ENCODE measurements at regions not wholly inside any gene's neighbourhood (a gene's known extent, or its start where the extent isn't known, plus 50 kb on each side); places are given as distances from the start of the nearest gene placed in this dataset.
"Not testable (repeated sequence)": the region's sequence is repeated elsewhere in the genome, so short reads cannot be mapped to it uniquely, and the experiment has no call there.

- Mint-ChIP-seq H3K9me3 (peaks cover 4 to 18% (median 11%) of the 10 kb centered on the region in 5 donors), H3K27me3 (peaks cover 1 to 19% of the 10 kb centered on the region in 2 donors)
- H3K27ac Mint-ChIP-seq; H3K27ac ChIP-seq (ENCODE audit: low read depth, low read length); H3K36me3 Mint-ChIP-seq; CTCF ChIA-PET; H3K27me3 ChIP-seq (ENCODE audit: insufficient read depth, low read length, poor library complexity, severe bottlenecking); H3K4me3 Mint-ChIP-seq; H3K4me1 ChIP-seq (ENCODE audit: insufficient read depth, low read length); POLR2A ChIA-PET; DNase-seq; H3K36me3 ChIP-seq (ENCODE audit: insufficient read depth, low read length); H3K9me3 ChIP-seq (ENCODE audit: low read length); H3K4me1 Mint-ChIP-seq; H3K4me3 ChIP-seq (ENCODE audit: low read length): not testable (repeated sequence)
Observed at GRCh38 chr3:3291756-3292283, 112.3 kb upstream of the CRBN start.

GRCh38 chr3:3288255-3288654 lies 108.8 kb upstream of the CRBN start:
- ChIA-PET CTCF (no interaction called here), POLR2A (no interaction called here)
- Histone ChIP-seq H3K27me3 (ENCODE audit: insufficient read depth, low read length, poor library complexity, severe bottlenecking) (no peaks in the 10 kb centered on the region), H3K4me3 (ENCODE audit: low read length) (no peak overlapping the region), H3K36me3 (ENCODE audit: insufficient read depth, low read length) (no peaks in the 10 kb centered on the region), H3K4me1 (ENCODE audit: insufficient read depth, low read length) (no peaks in the 10 kb centered on the region), H3K27ac (ENCODE audit: low read depth, low read length) (no peak overlapping the region), H3K9me3 (ENCODE audit: low read length) (no peaks in the 10 kb centered on the region)
- Mint-ChIP-seq H3K9me3 (peaks cover under 1 to 5% (median 4%) of the 10 kb centered on the region in 5 donors), H3K27me3 (peaks cover 1 to 19% of the 10 kb centered on the region in 2 donors), H3K4me3 (no peak overlapping the region), H3K36me3 (no peaks in the 10 kb centered on the region), H3K4me1 (no peaks in the 10 kb centered on the region), H3K27ac (no peak overlapping the region)
- DNase-seq = no peak

DNA sequence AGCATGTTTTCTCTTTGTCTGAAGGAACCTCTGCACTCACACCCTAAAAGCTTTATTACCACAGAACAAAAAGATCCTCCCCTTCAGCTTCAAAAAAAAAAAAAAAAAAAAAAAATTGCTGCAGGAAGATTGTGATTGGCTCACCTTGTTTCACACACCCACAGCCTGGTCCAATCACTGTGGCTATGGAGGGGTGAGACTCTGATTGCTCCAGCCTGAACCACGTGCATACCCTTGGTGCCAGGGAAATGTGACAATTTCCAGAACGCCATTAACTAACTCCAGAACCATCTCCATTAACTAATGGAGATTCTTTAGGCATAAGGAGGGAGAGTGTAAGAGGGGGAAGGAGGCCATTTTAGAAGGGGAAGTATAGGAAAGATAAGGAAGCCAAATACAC lies 106.5 kb upstream of the CRBN start:
- ChIA-PET CTCF (no interaction called here), POLR2A (no interaction called here)
- Histone ChIP-seq H3K4me1 (ENCODE audit: insufficient read depth, low read length) (no peaks in the 10 kb centered on the region), H3K36me3 (ENCODE audit: insufficient read depth, low read length) (no peaks in the 10 kb centered on the region), H3K4me3 (ENCODE audit: low read length) (no peak overlapping the region), H3K27ac (ENCODE audit: low read depth, low read length) (no peak overlapping the region), H3K27me3 (ENCODE audit: insufficient read depth, low read length, poor library complexity, severe bottlenecking) (no peaks in the 10 kb centered on the region), H3K9me3 (ENCODE audit: low read length) (no peaks in the 10 kb centered on the region)
- H3K27ac Mint-ChIP-seq = no peak overlapping the region
- peaks cover 0 to 8% of the 10 kb centered on the region in 2 donors for H3K27me3 Mint-ChIP-seq
- H3K36me3 Mint-ChIP-seq = no peaks in the 10 kb centered on the region
- H3K9me3 Mint-ChIP-seq = no peaks in the 10 kb centered on the region
- H3K4me1 Mint-ChIP-seq = peaks cover 0 to 1% (median 0%) of the 10 kb centered on the region in 3 donors
- DNase-seq = no peak
- no peak overlapping the region for H3K4me3 Mint-ChIP-seq

GRCh38 chr3:3281024-3281423 lies 101.5 kb upstream of the CRBN start:
- no peak overlapping the region for H3K4me3 Mint-ChIP-seq
- H3K27me3 Mint-ChIP-seq = peaks cover 0 to 21% of the 10 kb centered on the region in 2 donors
- POLR2A ChIA-PET = no interaction called here
- H3K4me3 ChIP-seq (ENCODE audit: low read length) = no peak overlapping the region
- H3K27ac ChIP-seq (ENCODE audit: low read depth, low read length) = no peak overlapping the region
- no peaks in the 10 kb centered on the region for H3K27me3 ChIP-seq (ENCODE audit: insufficient read depth, low read length, poor library complexity, severe bottlenecking)
- DNase-seq = no peak
- no peaks in the 10 kb centered on the region for H3K36me3 Mint-ChIP-seq
- H3K4me1 ChIP-seq (ENCODE audit: insufficient read depth, low read length) = no peaks in the 10 kb centered on the region
- no peaks in the 10 kb centered on the region for H3K9me3 ChIP-seq (ENCODE audit: low read length)
- H3K9me3 Mint-ChIP-seq = no peaks in the 10 kb centered on the region
- H3K27ac Mint-ChIP-seq = no peak overlapping the region
- CTCF ChIA-PET = no interaction called here
- peaks cover 0 to 2% (median 0%) of the 10 kb centered on the region in 3 donors for H3K4me1 Mint-ChIP-seq
- no peaks in the 10 kb centered on the region for H3K36me3 ChIP-seq (ENCODE audit: insufficient read depth, low read length)

- H3K27me3 ChIP-seq (ENCODE audit: insufficient read depth, low read length, poor library complexity, severe bottlenecking) = no peaks in the 10 kb centered on the region
- ChIA-PET CTCF (no interaction called here), POLR2A (no interaction called here)
- peak in 1 of 5 donors; percentile 4 for DNase-seq
- no peaks in the 10 kb centered on the region for H3K9me3 Mint-ChIP-seq
- no peak overlapping the region for H3K27ac Mint-ChIP-seq
- H3K4me1 Mint-ChIP-seq = peaks cover 0 to 2% (median 0%) of the 10 kb centered on the region in 3 donors
- H3K4me1 ChIP-seq (ENCODE audit: insufficient read depth, low read length) = no peaks in the 10 kb centered on the region
- no peak overlapping the region for H3K4me3 ChIP-seq (ENCODE audit: low read length)
- no peak overlapping the region for H3K4me3 Mint-ChIP-seq
- no peaks in the 10 kb centered on the region for H3K9me3 ChIP-seq (ENCODE audit: low read length)
- H3K36me3 ChIP-seq (ENCODE audit: insufficient read depth, low read length) = no peaks in the 10 kb centered on the region
- peaks cover 0 to 21% of the 10 kb centered on the region in 2 donors for H3K27me3 Mint-ChIP-seq
- no peaks in the 10 kb centered on the region for H3K36me3 Mint-ChIP-seq
- no peak overlapping the region for H3K27ac ChIP-seq (ENCODE audit: low read depth, low read length)
Observed at GRCh38 chr3:3280396-3280795, 100.9 kb upstream of the CRBN start.

DNA sequence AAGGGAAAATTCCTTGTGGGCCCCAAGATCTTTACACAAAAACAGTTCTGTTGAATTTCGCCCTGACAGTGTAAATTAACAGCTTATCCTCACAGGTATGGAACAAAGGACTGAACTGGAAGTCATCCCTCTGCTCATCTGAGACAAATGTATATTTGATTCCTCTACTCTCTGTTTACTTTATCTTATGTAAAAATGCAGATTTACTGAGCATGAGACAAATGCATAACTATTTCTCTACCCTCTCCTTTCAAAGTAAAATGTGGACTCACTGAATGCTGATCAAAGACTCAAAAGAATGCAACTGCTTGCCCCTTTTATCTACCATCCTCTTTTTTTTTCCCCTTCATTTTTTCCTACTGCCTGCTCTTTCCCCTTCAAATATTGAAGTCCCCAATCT lies 98.6 kb upstream of the CRBN start:
- H3K27ac Mint-ChIP-seq = no peak overlapping the region
- Histone ChIP-seq H3K9me3 (ENCODE audit: low read length) (no peaks in the 10 kb centered on the region), H3K4me3 (ENCODE audit: low read length) (no peak overlapping the region), H3K27me3 (ENCODE audit: insufficient read depth, low read length, poor library complexity, severe bottlenecking) (no peaks in the 10 kb centered on the region), H3K27ac (ENCODE audit: low read depth, low read length) (no peak overlapping the region), H3K4me1 (ENCODE audit: insufficient read depth, low read length) (no peaks in the 10 kb centered on the region), H3K36me3 (ENCODE audit: insufficient read depth, low read length) (no peaks in the 10 kb centered on the region)
- ChIA-PET CTCF (no interaction called here), POLR2A (no interaction called here)
- H3K27me3 Mint-ChIP-seq = peaks cover 0 to 21% of the 10 kb centered on the region in 2 donors
- no peak for DNase-seq
- H3K9me3 Mint-ChIP-seq = no peaks in the 10 kb centered on the region
- H3K36me3 Mint-ChIP-seq = no peaks in the 10 kb centered on the region
- no peak overlapping the region for H3K4me3 Mint-ChIP-seq
- peaks cover 0 to 2% (median 0%) of the 10 kb centered on the region in 3 donors for H3K4me1 Mint-ChIP-seq

DNA sequence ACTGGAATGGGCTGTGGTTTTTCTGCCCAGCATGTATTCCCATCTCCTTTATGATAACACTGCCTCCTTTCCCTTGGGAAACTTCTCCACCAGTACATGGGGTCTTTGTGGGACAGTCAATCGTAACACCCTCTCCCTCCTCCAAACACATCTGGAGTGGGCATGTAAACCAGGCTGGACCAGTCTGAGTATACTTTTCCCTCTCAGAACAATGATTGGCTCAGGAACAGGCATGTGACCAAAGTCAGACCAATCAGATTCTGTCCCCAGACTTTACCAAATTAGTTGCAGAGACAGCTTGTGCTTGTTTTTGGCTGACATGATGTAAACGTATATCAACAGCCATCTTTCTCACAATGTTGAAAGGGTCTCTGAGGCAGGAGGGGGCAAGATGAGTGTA lies 97.1 kb upstream of the CRBN start:
- no peak overlapping the region for H3K4me3 Mint-ChIP-seq
- peaks cover 2 to 26% of the 10 kb centered on the region in 2 donors for H3K27me3 Mint-ChIP-seq
- Histone ChIP-seq H3K27ac (ENCODE audit: low read depth, low read length) (no peak overlapping the region), H3K27me3 (ENCODE audit: insufficient read depth, low read length, poor library complexity, severe bottlenecking) (no peaks in the 10 kb centered on the region), H3K4me1 (ENCODE audit: insufficient read depth, low read length) (no peaks in the 10 kb centered on the region), H3K4me3 (ENCODE audit: low read length) (no peak overlapping the region), H3K9me3 (ENCODE audit: low read length) (no peaks in the 10 kb centered on the region), H3K36me3 (ENCODE audit: insufficient read depth, low read length) (no peaks in the 10 kb centered on the region)
- H3K4me1 Mint-ChIP-seq = peaks cover 0 to 2% (median 0%) of the 10 kb centered on the region in 3 donors
- ChIA-PET POLR2A (no interaction called here), CTCF (no interaction called here)
- DNase-seq = no peak
- H3K36me3 Mint-ChIP-seq = no peaks in the 10 kb centered on the region
- H3K27ac Mint-ChIP-seq = no peak overlapping the region
- no peaks in the 10 kb centered on the region for H3K9me3 Mint-ChIP-seq

GRCh38 chr3:3264796-3265195 lies 85.3 kb upstream of the CRBN start:
- Histone ChIP-seq H3K36me3 (ENCODE audit: insufficient read depth, low read length) (no peaks in the 10 kb centered on the region), H3K4me1 (ENCODE audit: insufficient read depth, low read length) (no peaks in the 10 kb centered on the region), H3K4me3 (ENCODE audit: low read length) (no peak overlapping the region), H3K27ac (ENCODE audit: low read depth, low read length) (no peak overlapping the region), H3K27me3 (ENCODE audit: insufficient read depth, low read length, poor library complexity, severe bottlenecking) (no peaks in the 10 kb centered on the region), H3K9me3 (ENCODE audit: low read length) (no peaks in the 10 kb centered on the region)
- H3K4me1 Mint-ChIP-seq = no peaks in the 10 kb centered on the region
- ChIA-PET CTCF (no interaction called here), POLR2A (no interaction called here)
- H3K9me3 Mint-ChIP-seq = peaks cover 0 to 2% (median 0%) of the 10 kb centered on the region in 5 donors
- no peak for DNase-seq
- no peak overlapping the region for H3K27ac Mint-ChIP-seq
- H3K36me3 Mint-ChIP-seq = no peaks in the 10 kb centered on the region
- peaks cover 12 to 33% of the 10 kb centered on the region in 2 donors for H3K27me3 Mint-ChIP-seq
- H3K4me3 Mint-ChIP-seq = no peak overlapping the region

DNA sequence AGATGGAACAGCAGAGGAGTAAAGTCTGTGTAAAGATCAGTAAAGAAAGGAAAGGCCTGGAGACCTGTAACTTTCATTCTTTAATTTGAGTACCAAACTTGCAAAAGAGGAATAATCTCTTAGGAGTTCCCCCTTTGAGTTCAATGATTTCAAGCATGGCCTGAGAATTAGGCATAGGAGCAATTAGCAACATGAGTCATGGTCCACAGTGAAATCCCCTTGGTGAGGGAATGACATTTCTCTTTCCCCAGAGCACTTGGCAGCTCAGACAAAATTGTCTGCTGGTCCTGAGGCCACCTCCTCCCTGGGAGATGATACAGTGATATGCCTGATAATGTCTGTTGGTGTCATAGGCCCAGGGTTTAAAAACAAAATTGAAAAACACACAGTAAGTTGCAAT lies 81.4 kb upstream of the CRBN start:
- H3K9me3 ChIP-seq (ENCODE audit: low read length) = no peaks in the 10 kb centered on the region
- no peak overlapping the region for H3K4me3 ChIP-seq (ENCODE audit: low read length)
- no peaks in the 10 kb centered on the region for H3K36me3 ChIP-seq (ENCODE audit: insufficient read depth, low read length)
- no peaks in the 10 kb centered on the region for H3K9me3 Mint-ChIP-seq
- no peaks in the 10 kb centered on the region for H3K36me3 Mint-ChIP-seq
- no peak for DNase-seq
- no peaks in the 10 kb centered on the region for H3K4me1 Mint-ChIP-seq
- H3K4me3 Mint-ChIP-seq = no peak overlapping the region
- H3K27ac Mint-ChIP-seq = no peak overlapping the region
- CTCF ChIA-PET = no interaction called here
- H3K27me3 Mint-ChIP-seq = peaks cover 0 to 25% of the 10 kb centered on the region in 2 donors
- no peaks in the 10 kb centered on the region for H3K27me3 ChIP-seq (ENCODE audit: insufficient read depth, low read length, poor library complexity, severe bottlenecking)
- H3K4me1 ChIP-seq (ENCODE audit: insufficient read depth, low read length) = no peaks in the 10 kb centered on the region
- no peak overlapping the region for H3K27ac ChIP-seq (ENCODE audit: low read depth, low read length)
- POLR2A ChIA-PET = no interaction called here
